Cardiac muscle cell (in vitro differentiated cells and primary cell): ENCODE measurements at regions not wholly inside any gene's neighbourhood (a gene's known extent, or its start where the extent isn't known, plus 50 kb on each side); places are given as distances from the start of the nearest gene placed in this dataset.
A peak's percentile ranks its signal among the peaks of the same experiment; 100 is the strongest.

Source experiments
- DNase-seq, 2 donors: peaks; one replicate each; pipeline versions ENCODE4 v3.0.0 to v3.0.0-alpha.2; 2010 to 2017; ENCODE audit warnings: low read depth in 1 of 2, low spot score in 1 of 2
- H3K27ac ChIP-seq: fragments of 200-600 bp; sonication (generic); 2 replicates; pipeline ENCODE4 v1.5.1; 2016
- H3K27me3 ChIP-seq: fragments of 200-600 bp; sonication (generic); 2 replicates; pipeline ENCODE4 v1.6.0; 2016; ENCODE audit warnings: control low read depth
- H3K36me3 ChIP-seq: fragments of 200-600 bp; sonication (generic); 2 replicates; pipeline ENCODE4 v1.5.1; 2016; ENCODE audit warnings: control low read depth
- H3K4me1 ChIP-seq: fragments of 200-600 bp; sonication (generic); 2 replicates; pipeline ENCODE4 v1.8.1; 2017; ENCODE audit warnings: low read depth, mild to moderate bottlenecking, mixed run types
- H3K4me3 ChIP-seq: fragments of 200-600 bp; sonication (generic); 2 replicates; pipeline ENCODE4 v1.5.1; 2016; ENCODE audit warnings: mild to moderate bottlenecking
- H3K9me3 ChIP-seq: fragments of 200-600 bp; sonication (generic); 2 replicates; pipeline ENCODE4 v1.5.1; 2017; ENCODE audit warnings: low read depth, mild to moderate bottlenecking, control low read depth
- CTCF ChIP-seq: IDR thresholded peaks from 2 replicates; pipeline ENCODE4 v1.5.1; 2012; ENCODE audit warnings: low read depth, mild to moderate bottlenecking, low read length

DNA sequence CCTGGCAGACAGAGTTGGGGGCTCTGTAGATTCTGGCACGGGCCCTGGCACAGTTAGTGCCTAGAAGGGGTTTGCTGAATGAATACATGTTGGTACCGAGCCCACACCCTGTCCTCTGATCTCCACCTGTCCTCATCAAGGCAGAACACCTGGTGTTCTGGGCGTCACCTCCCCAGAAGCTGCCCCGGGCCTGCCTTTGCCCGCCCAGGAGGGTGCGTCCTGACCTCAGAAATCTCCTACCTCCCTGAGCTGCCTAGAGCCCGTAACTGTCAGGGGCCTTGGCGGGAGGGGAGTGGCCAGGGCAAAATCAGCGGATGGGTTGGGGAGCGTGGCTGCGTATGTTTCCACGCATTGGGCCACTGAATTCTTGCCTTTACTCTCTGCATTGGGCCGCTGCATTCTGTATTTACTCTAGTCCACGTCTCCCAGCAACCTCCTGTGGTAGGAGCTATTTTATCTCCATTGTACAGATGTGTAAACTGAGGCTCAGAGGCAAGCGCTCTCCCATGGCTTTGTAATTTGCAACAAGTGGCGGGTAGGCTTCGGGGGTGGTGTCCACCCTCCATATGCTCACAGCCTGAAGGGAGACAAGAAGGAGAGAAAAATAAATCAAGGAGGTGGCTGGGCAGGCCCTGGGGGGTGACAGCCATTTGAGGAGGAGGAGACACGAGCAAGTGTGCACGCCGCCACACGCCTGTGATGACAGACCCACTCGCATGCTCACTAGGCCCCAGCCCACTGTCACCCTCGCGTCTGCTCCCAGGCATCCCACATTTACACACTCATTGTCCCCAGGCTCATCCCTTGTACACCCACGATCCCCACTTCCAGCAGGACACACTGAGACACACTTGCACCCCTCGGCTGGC, 95.7 kb upstream of the WNT4 start:
- no peak for TF ChIP-seq CTCF
- Histone ChIP-seq H3K9me3 (no peaks in the 10 kb centered on the region), H3K4me3 (no peak overlapping the region), H3K4me1 (no peaks in the 10 kb centered on the region), H3K27ac (no peak overlapping the region), H3K27me3 (peaks cover 17% of the 10 kb centered on the region), H3K36me3 (no peaks in the 10 kb centered on the region)
- no peak for DNase-seq

DNA sequence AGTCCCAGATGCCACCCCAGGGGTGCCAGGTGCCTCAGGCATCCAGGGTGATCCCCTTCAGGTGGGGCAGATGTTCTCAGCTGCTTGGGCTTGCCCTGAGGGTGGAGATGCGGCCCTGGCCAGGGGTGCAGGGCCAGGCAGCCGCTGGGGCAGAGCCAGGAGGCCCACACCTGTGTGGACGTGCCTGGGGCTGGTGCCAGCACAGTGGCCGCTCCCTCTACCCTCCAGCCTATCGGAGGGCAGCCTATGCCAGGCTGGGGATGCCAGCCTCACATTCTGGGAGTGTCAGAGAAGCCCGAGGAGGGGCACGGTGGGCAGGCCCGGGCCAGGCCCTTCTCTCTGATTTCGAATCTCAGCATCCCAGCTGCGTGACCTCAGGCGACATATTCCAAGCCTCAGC, 96.5 kb upstream of the WNT4 start:
- Histone ChIP-seq H3K27ac (no peak overlapping the region), H3K4me3 (no peak overlapping the region), H3K4me1 (no peaks in the 10 kb centered on the region), H3K9me3 (no peaks in the 10 kb centered on the region), H3K27me3 (peaks cover 12% of the 10 kb centered on the region), H3K36me3 (no peaks in the 10 kb centered on the region)
- no peak for DNase-seq
- TF ChIP-seq CTCF: no peak

GRCh38 chr1:22241250-22241649, 98.4 kb upstream of the WNT4 start:
- Histone ChIP-seq H3K9me3 (no peaks in the 10 kb centered on the region), H3K4me3 (no peak overlapping the region), H3K27ac (no peak overlapping the region), H3K36me3 (no peaks in the 10 kb centered on the region), H3K27me3 (no peaks in the 10 kb centered on the region), H3K4me1 (no peaks in the 10 kb centered on the region)
- TF ChIP-seq CTCF: no peak
- peak; percentile 32 to 39 for DNase-seq

DNA sequence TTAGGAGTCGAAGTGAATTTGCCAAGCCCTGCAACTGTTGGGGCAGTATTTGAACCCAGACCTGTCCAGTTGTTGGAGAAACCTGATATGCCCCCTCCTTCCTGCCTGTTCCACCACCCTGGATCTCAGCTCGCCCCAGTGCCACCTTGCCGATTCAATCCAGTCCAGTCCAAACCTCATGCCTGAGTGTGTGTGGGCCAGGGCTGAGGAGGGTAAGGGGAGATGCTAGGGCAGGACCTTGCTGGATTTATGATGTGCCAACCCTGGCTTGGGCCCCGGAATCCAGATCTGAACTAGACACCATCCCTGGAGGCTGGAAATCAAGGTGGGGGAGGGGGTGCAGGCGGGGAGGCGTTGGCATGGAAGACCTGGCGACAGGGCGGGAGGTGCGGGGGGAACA, 98.9 kb upstream of the WNT4 start:
- H3K36me3 ChIP-seq: no peaks in the 10 kb centered on the region
- DNase-seq: no peak
- no peaks in the 10 kb centered on the region for H3K4me1 ChIP-seq
- no peak overlapping the region for H3K4me3 ChIP-seq
- no peak overlapping the region for H3K27ac ChIP-seq
- H3K9me3 ChIP-seq: no peaks in the 10 kb centered on the region
- no peak for TF ChIP-seq CTCF
- H3K27me3 ChIP-seq: no peaks in the 10 kb centered on the region

DNA sequence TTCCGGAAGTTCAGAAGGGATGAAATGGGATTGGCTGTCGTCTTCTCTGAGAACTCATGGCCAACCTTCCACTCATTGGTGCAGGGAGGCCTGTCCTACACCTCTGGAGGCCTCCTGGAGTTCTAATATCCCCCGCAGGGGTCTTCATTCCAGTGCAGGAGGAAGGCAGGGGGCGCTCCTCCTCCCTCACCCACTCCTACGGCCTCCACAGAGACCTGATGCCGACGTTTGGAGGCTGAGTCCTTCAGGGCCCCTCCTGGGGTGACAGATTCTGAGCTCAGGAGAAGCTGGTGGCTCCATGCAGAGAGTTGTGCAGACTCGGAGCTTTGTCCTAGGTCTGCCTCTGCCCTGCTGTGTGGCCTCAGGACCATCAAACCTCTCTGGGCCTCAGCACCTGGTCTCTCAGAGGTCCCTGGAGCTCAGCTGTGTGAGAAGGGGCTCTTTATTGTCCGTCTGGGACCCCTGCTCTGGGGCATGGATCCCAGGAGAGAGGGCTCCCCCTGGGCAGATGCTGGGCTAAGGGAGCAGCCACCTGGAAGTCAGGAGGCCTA, 102.3 kb upstream of the WNT4 start:
- Histone ChIP-seq H3K9me3 (no peaks in the 10 kb centered on the region), H3K4me1 (no peaks in the 10 kb centered on the region), H3K27me3 (no peaks in the 10 kb centered on the region), H3K27ac (no peak overlapping the region), H3K36me3 (no peaks in the 10 kb centered on the region), H3K4me3 (no peak overlapping the region)
- DNase-seq: no peak
- no peak for TF ChIP-seq CTCF
